A549 (cell line): ENCODE measurements at regions not wholly inside any gene's neighbourhood (a gene's known extent, or its start where the extent isn't known, plus 50 kb on each side); places are given as distances from the start of the nearest gene placed in this dataset.

ENCODE experiments used
- ATAC-seq, 2 experiments: fragments of 200-7000 bp in 1 of 2; fragments of >200 bp in 1 of 2; cut with Nextera tagmentation in 1 of 2; cut with Tn5 transposase in 1 of 2; 3 replicates each; pipeline versions ENCODE4 v1.8.0 to v1.9.1; 2018 to 2020; ENCODE audit warnings: mild to moderate bottlenecking in 1 of 2, moderate library complexity in 1 of 2
- CTCF ChIA-PET: fragments of 300-600 bp; sonication (Branson Sonifier 250); formaldehyde crosslinking; extraction: SDS; loops from one replicate; lab custom pipeline; 2021; ENCODE audit warnings: antibody characterized with exemption, inconsistent platforms; lab: Yijun Ruan, JAX
- POLR2A ChIA-PET: fragments of 350-600 bp; formaldehyde crosslinking; extraction: SDS; loops from one replicate; lab custom pipeline; 2021; ENCODE audit warnings: antibody characterized with exemption, inconsistent platforms; lab: Yijun Ruan, JAX
- DNase-seq, 2 experiments: peaks; one replicate each; pipeline versions ENCODE4 v3.0.0 to v3.0.0-alpha.2; 2011 to 2016; ENCODE audit warnings: low read depth in 1 of 2, low spot score in 1 of 2
- FAIRE-seq: peaks from 2 replicates; lab custom pipeline; 2011; peaks lifted over from hg19 to GRCh38; lab: Jason Lieb, UNC
- H3K27ac ChIP-seq, 2 experiments: fragments of >200 bp; sonication (Bioruptor Twin); formaldehyde crosslinking; 3 replicates each; pipeline ENCODE4 v1.5.1; 2016 to 2017
- H3K4me1 ChIP-seq: fragments of >200 bp; sonication (Bioruptor Twin); formaldehyde crosslinking; 3 replicates; pipeline ENCODE4 v1.6.1; 2016
- H3K4me2 ChIP-seq: fragments of >200 bp; sonication (Bioruptor Twin); formaldehyde crosslinking; 3 replicates; pipeline ENCODE4 v1.6.1; 2016
- H3K4me3 ChIP-seq: fragments of >200 bp; sonication (Bioruptor Twin); formaldehyde crosslinking; 3 replicates; pipeline ENCODE4 v1.5.1; 2016
- H3K9me3 ChIP-seq: fragments of >200 bp; sonication (Bioruptor Twin); formaldehyde crosslinking; 3 replicates; pipeline ENCODE4 v1.6.1; 2016
- CBX2 ChIP-seq: fragments of 200-600 bp; sonication (generic); IDR thresholded peaks from 2 replicates; pipeline ENCODE4 v1.6.1; 2016; ENCODE audit warnings: low read depth, mild to moderate bottlenecking, borderline replicate concordance
- CHD4 ChIP-seq: fragments of 200-600 bp; sonication (generic); IDR thresholded peaks from 2 replicates; pipeline ENCODE4 v1.6.1; 2016; ENCODE audit warnings: antibody characterized with exemption, mild to moderate bottlenecking, borderline replicate concordance
- EHF ChIP-seq: fragments of 250-450 bp; sonication (Bioruptor Pico); IDR thresholded peaks from 2 replicates; pipeline ENCODE4 v1.5.0; 2020; ENCODE audit warnings: mild to moderate bottlenecking
- EHMT2 ChIP-seq: fragments of 200-600 bp; sonication (generic); IDR thresholded peaks from 2 replicates; pipeline ENCODE4 v1.6.1; 2016; ENCODE audit warnings: antibody characterized with exemption, low read depth, mild to moderate bottlenecking, moderate library complexity
- EP300 ChIP-seq, 2 experiments: fragments of >200 bp; sonication (Bioruptor Twin); formaldehyde crosslinking; IDR thresholded peaks; 2 replicates in 1 of 2; 3 replicates in 1 of 2; pipeline ENCODE4 v1.6.1; 2016 to 2017
- ESRRA ChIP-seq: fragments of 150-350 bp; IDR thresholded peaks from 2 replicates; pipeline ENCODE4 v1.6.1; 2014; ENCODE audit warnings: mild to moderate bottlenecking, low read length, borderline replicate concordance
- FOSL2 ChIP-seq, 2 experiments: fragments of 450-650 bp in 1 of 2; fragments of >200 bp in 1 of 2; sonication (Bioruptor Twin) in 1 of 2; formaldehyde crosslinking; IDR thresholded peaks; 2 replicates each; pipeline versions ENCODE4 v1.5.0 to v1.6.1; 2016 to 2020; ENCODE audit warnings: mild to moderate bottlenecking in 1 of 2, moderate library complexity in 1 of 2
- FOXS1 ChIP-seq: fragments of 250-450 bp; sonication (Bioruptor Pico); IDR thresholded peaks from 2 replicates; pipeline ENCODE4 v1.5.0; 2020; ENCODE audit warnings: mild to moderate bottlenecking, moderate library complexity
- GATA3 ChIP-seq: IDR thresholded peaks from 2 replicates; pipeline ENCODE4 v1.6.1; 2012; ENCODE audit warnings: borderline replicate concordance
- HEYL ChIP-seq: fragments of 250-450 bp; sonication (Bioruptor Pico); IDR thresholded peaks from 2 replicates; pipeline ENCODE4 v1.8.0; 2021; ENCODE audit warnings: mild to moderate bottlenecking, moderate library complexity
- HOXA7 ChIP-seq: fragments of 250-450 bp; sonication (Bioruptor Pico); IDR thresholded peaks from 2 replicates; pipeline ENCODE4 v1.5.0; 2020; ENCODE audit warnings: mild to moderate bottlenecking, moderate library complexity
- HOXB5 ChIP-seq: fragments of 250-450 bp; sonication (Bioruptor Pico); IDR thresholded peaks from 2 replicates; pipeline ENCODE4 v1.5.0; 2020; ENCODE audit warnings: mild to moderate bottlenecking, moderate library complexity
- JUNB ChIP-seq: fragments of >200 bp; sonication (Bioruptor Twin); formaldehyde crosslinking; IDR thresholded peaks from 2 replicates; pipeline ENCODE4 v1.6.1; 2016
- KDM1A ChIP-seq: fragments of 200-600 bp; sonication (generic); IDR thresholded peaks from 2 replicates; pipeline ENCODE4 v1.6.1; 2016; ENCODE audit warnings: low read depth, mild to moderate bottlenecking
- KDM5A ChIP-seq: fragments of 200-600 bp; sonication (generic); IDR thresholded peaks from 2 replicates; pipeline ENCODE4 v1.6.1; 2016; ENCODE audit warnings: antibody characterized with exemption, mild to moderate bottlenecking
- NPAS2 ChIP-seq: fragments of 250-450 bp; sonication (Bioruptor Pico); IDR thresholded peaks from 2 replicates; pipeline ENCODE4 v1.8.0; 2022; ENCODE audit warnings: mild to moderate bottlenecking, moderate library complexity, borderline replicate concordance
- NR3C1 ChIP-seq: fragments of >200 bp; sonication (Bioruptor Twin); formaldehyde crosslinking; IDR thresholded peaks from 3 replicates; pipeline ENCODE4 v1.6.1; 2017
- RARB ChIP-seq: fragments of 250-450 bp; sonication (Bioruptor Pico); IDR thresholded peaks from 2 replicates; pipeline ENCODE4 v1.8.0; 2021; ENCODE audit warnings: mild to moderate bottlenecking, moderate library complexity
- RFX5 ChIP-seq: fragments of 450-650 bp; IDR thresholded peaks from 2 replicates; pipeline ENCODE4 v1.7.1; 2014; ENCODE audit warnings: antibody characterized with exemption, mild to moderate bottlenecking, moderate library complexity
- ZNF302 ChIP-seq: fragments of 250-450 bp; sonication (Bioruptor Pico); IDR thresholded peaks from 2 replicates; pipeline ENCODE4 v1.9.0; 2021; ENCODE audit warnings: inconsistent platforms, mild to moderate bottlenecking, moderate library complexity
- ZSCAN20 ChIP-seq: fragments of 250-450 bp; sonication (Bioruptor Pico); IDR thresholded peaks from 2 replicates; pipeline ENCODE4 v1.8.0; 2022; ENCODE audit warnings: mild to moderate bottlenecking, moderate library complexity
- WGBS: methylation state at CpG from one replicate; pipeline ENCODE4 v1.1.6; 2017; ENCODE audit errors: missing lambda C conversion rate; 5-methylcytosine and 5-hydroxymethylcytosine counted together
- TF ChIP-seq, protein P1 (sequence below): IDR thresholded peaks from 2 replicates; pipeline ENCODE4 v1.6.1; 2012
- TF ChIP-seq, protein P2 (sequence below): IDR thresholded peaks from 2 replicates; pipeline ENCODE4 v1.6.1; 2012
- TF ChIP-seq, protein P3 (sequence below): fragments of 450-650 bp; IDR thresholded peaks from 2 replicates; pipeline ENCODE4 v1.6.1; 2014; ENCODE audit warnings: antibody characterized with exemption
- TF ChIP-seq, protein P4 (sequence below): fragments of 250-450 bp; sonication (Bioruptor Pico); IDR thresholded peaks from 2 replicates; pipeline ENCODE4 v1.5.0; 2020; ENCODE audit warnings: low read depth, mild to moderate bottlenecking, moderate library complexity
- TF ChIP-seq, protein P5 (sequence below): fragments of 200-600 bp; sonication (generic); IDR thresholded peaks from 2 replicates; pipeline ENCODE4 v1.6.1; 2016; ENCODE audit warnings: antibody characterized with exemption, mild to moderate bottlenecking, moderate library complexity
- TF ChIP-seq, protein P6 (sequence below): IDR thresholded peaks from 2 replicates; pipeline ENCODE4 v1.6.1; 2012; ENCODE audit warnings: low read depth, borderline replicate concordance

DNA sequence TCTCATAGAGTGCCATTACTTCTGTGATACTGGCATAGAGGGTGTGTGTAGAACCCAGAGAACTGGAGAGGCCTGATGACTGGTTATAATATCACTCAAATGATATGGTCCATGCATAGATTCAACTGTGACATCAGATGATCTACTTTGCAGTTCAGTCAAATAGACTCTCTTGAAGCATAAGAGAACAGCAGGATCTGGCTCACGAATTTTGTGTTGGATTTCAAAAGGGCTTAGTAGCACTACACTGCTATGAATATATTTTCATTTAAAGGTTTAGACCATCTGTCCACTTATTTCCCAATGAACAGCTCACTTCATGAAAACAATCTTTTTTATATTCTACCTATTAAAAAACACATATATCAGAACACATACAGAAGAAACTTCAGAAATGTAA is 119.7 kb downstream of the KIF2B start:
- no peak for FAIRE-seq
- ATAC-seq = no peak
- TF ChIP-seq JUNB = no peak
- TF ChIP-seq KDM1A = no peak
- no peak for TF ChIP-seq CHD4
- no peak for TF ChIP-seq EP300 (IDR thresholded peaks at IDR 0.05)
- TF ChIP-seq FOSL2 (IDR thresholded peaks at IDR 0.05) = no peak
- no peak for TF ChIP-seq FOSL2 (CRISPR knock-in tag; IDR thresholded peaks at IDR 0.05)
- TF ChIP-seq, protein P1, sequence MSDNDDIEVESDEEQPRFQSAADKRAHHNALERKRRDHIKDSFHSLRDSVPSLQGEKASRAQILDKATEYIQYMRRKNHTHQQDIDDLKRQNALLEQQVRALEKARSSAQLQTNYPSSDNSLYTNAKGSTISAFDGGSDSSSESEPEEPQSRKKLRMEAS = no peak
- TF ChIP-seq EHMT2 = no peak
- TF ChIP-seq FOXS1 (CRISPR knock-in tag) = no peak
- TF ChIP-seq RFX5 = no peak
- TF ChIP-seq HOXA7 (CRISPR knock-in tag) = no peak
- TF ChIP-seq KDM5A = no peak
- no peak for TF ChIP-seq HOXB5 (CRISPR knock-in tag)
- TF ChIP-seq CBX2 = no peak
- TF ChIP-seq, protein P2, sequence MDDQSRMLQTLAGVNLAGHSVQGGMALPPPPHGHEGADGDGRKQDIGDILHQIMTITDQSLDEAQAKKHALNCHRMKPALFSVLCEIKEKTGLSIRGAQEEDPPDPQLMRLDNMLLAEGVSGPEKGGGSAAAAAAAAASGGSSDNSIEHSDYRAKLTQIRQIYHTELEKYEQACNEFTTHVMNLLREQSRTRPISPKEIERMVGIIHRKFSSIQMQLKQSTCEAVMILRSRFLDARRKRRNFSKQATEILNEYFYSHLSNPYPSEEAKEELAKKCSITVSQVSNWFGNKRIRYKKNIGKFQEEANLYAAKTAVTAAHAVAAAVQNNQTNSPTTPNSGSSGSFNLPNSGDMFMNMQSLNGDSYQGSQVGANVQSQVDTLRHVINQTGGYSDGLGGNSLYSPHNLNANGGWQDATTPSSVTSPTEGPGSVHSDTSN = no peak
- no peak for TF ChIP-seq NPAS2 (CRISPR knock-in tag)
- no peak for TF ChIP-seq GATA3
- TF ChIP-seq, protein P3, sequence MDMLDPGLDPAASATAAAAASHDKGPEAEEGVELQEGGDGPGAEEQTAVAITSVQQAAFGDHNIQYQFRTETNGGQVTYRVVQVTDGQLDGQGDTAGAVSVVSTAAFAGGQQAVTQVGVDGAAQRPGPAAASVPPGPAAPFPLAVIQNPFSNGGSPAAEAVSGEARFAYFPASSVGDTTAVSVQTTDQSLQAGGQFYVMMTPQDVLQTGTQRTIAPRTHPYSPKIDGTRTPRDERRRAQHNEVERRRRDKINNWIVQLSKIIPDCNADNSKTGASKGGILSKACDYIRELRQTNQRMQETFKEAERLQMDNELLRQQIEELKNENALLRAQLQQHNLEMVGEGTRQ = no peak
- TF ChIP-seq, all 56 proteins: peak for 0
- POLR2A ChIA-PET = no interaction called here
- Histone ChIP-seq H3K4me3 (no peak overlapping the region), H3K4me2 (no peak overlapping the region), H3K27ac (no peak overlapping the region), H3K9me3 (0 out of 3 replicates have a peak, but pooled peaks cover 3% of the 10 kb centered on the region), H3K4me1 (no peaks in the 10 kb centered on the region)
- CTCF ChIA-PET = no interaction called here
- WGBS = 2% methylated on average over 1 of the region's 1 CpG
- DNase-seq = no peak

DNA sequence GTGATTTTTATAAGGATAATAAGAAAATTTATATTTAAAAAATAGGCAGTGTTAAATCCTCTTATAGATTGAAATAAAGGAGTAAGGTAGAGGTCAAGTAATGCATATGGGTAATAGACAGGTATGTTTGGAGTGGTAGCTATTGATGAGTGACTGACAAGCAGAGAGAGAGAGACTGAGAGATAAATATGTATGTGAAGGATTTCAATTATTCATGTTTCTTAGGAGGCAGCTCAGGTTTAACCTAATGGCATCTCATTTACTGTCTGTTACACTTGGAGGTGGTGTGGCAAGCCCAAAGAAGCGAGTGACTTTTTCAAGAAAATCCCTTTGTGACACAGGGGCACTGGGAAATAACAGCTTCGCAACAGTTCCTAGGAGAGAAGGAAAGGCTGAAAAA is 120.2 kb downstream of the KIF2B start:
- TF ChIP-seq JUNB (no peak), HOXA7 (CRISPR knock-in tag) (no peak), EHF (CRISPR knock-in tag) (no peak), HEYL (no peak), RFX5 (no peak), ESRRA (no peak), ZNF302 (CRISPR knock-in tag) (no peak), EHMT2 (no peak), RARB (CRISPR knock-in tag) (no peak), NPAS2 (CRISPR knock-in tag) (no peak), NR3C1 (no peak), ZSCAN20 (CRISPR knock-in tag) (no peak)
- TF ChIP-seq, protein P4, sequence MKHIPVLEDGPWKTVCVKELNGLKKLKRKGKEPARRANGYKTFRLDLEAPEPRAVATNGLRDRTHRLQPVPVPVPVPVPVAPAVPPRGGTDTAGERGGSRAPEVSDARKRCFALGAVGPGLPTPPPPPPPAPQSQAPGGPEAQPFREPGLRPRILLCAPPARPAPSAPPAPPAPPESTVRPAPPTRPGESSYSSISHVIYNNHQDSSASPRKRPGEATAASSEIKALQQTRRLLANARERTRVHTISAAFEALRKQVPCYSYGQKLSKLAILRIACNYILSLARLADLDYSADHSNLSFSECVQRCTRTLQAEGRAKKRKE (CRISPR knock-in tag) = no peak
- TF ChIP-seq, protein P5, sequence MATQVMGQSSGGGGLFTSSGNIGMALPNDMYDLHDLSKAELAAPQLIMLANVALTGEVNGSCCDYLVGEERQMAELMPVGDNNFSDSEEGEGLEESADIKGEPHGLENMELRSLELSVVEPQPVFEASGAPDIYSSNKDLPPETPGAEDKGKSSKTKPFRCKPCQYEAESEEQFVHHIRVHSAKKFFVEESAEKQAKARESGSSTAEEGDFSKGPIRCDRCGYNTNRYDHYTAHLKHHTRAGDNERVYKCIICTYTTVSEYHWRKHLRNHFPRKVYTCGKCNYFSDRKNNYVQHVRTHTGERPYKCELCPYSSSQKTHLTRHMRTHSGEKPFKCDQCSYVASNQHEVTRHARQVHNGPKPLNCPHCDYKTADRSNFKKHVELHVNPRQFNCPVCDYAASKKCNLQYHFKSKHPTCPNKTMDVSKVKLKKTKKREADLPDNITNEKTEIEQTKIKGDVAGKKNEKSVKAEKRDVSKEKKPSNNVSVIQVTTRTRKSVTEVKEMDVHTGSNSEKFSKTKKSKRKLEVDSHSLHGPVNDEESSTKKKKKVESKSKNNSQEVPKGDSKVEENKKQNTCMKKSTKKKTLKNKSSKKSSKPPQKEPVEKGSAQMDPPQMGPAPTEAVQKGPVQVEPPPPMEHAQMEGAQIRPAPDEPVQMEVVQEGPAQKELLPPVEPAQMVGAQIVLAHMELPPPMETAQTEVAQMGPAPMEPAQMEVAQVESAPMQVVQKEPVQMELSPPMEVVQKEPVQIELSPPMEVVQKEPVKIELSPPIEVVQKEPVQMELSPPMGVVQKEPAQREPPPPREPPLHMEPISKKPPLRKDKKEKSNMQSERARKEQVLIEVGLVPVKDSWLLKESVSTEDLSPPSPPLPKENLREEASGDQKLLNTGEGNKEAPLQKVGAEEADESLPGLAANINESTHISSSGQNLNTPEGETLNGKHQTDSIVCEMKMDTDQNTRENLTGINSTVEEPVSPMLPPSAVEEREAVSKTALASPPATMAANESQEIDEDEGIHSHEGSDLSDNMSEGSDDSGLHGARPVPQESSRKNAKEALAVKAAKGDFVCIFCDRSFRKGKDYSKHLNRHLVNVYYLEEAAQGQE = no peak
- TF ChIP-seq, protein P6, sequence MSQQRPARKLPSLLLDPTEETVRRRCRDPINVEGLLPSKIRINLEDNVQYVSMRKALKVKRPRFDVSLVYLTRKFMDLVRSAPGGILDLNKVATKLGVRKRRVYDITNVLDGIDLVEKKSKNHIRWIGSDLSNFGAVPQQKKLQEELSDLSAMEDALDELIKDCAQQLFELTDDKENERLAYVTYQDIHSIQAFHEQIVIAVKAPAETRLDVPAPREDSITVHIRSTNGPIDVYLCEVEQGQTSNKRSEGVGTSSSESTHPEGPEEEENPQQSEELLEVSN = no peak
- DNase-seq (no peak), FAIRE-seq (no peak), ATAC-seq (no peak)
- H3K27ac ChIP-seq = no peak overlapping the region
- no peaks in the 10 kb centered on the region for H3K4me1 ChIP-seq
- no peak overlapping the region for H3K4me3 ChIP-seq
- no peak overlapping the region for H3K4me2 ChIP-seq
- ChIA-PET POLR2A (no interaction called here), CTCF (no interaction called here)
- 0 out of 3 replicates have a peak, but pooled peaks cover 3% of the 10 kb centered on the region for H3K9me3 ChIP-seq
- WGBS = 2% methylated on average over 2 of the region's 2 CpGs
